Pons (tissue), 1 donor: ENCODE measurements at regions not wholly inside any gene's neighbourhood (a gene's known extent, or its start where the extent isn't known, plus 50 kb on each side); places are given as distances from the start of the nearest gene placed in this dataset.

Experiments used
- DNase-seq: peaks from one replicate; pipeline ENCODE4 v3.0.0-alpha.2; 2016; ENCODE audit warnings: low spot score

- DNase-seq: no peak
These were observed 85.3 kb downstream of the MATN1 start for GRCh38 chr1:30638086-30638485.

DNA sequence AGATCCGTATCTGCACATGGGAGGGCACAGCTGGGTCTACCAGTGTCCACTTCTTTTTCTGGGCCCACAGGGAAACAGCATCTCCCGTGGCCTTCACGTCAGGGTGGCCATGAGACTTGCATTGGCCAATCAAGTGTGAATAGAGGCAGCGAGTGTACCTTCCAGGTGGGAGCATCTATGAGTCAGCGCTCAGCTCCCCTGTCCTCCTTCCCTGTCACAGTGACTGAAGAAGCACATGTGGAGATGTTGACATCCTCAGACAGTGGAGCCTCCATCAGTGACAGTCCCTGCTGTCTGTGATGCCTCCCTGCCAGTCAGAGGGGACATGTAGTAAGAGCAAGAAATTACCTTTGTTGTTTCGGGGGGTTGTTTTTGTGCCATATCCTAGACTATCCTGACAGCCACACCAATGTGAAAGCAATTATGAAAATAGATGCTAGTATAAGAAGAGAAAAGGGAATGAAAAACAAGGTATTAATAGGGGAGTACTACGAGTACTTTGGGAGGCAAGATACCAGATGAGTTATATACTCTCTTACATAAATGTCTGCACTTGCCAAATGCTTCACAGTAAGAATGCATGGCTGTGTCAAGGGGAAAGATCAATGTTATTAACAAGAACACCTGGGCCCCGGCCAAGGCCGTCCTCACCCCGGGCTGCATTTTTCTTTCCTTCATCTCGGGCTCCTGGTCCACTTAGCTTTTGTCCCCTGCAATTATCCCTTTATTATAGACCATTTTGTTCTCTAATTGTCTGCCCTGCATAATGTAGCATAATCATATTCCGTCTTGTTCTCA lies 86.0 kb downstream of the MATN1 start:
- DNase-seq: no peak

GRCh38 chr1:30636621-30637020 lies 86.8 kb downstream of the MATN1 start:
- no peak for DNase-seq

DNA sequence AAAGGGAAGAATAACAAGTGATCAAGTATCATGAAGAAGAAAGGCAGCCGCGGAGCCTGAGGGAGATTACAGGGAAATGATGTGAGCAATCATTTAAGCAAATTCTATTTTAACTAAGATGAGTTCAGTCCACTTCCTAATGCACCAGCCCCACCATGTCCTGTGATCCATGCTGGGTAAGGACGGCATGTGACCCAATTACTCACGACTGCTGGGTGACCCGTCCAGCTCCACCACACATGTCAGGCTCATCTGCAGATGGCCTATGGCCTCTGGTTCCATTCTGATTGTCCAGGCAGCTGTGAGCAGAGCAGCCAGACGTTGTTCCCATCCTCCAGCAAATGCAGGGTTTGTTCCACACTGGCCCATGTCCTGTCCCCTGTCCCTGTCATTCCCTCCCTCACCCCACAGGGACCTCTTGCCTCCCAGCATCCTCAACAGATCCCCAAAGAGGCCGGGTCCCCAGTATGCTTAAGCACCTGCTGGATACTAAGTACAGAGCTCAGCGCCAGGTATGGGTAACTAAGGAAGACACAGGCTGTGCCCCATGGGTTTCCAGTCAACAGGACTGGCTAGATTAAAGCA lies 87.9 kb downstream of the MATN1 start:
- no peak for DNase-seq

- no peak for DNase-seq
These were observed 88.9 kb downstream of the MATN1 start for GRCh38 chr1:30634507-30634906.

DNA sequence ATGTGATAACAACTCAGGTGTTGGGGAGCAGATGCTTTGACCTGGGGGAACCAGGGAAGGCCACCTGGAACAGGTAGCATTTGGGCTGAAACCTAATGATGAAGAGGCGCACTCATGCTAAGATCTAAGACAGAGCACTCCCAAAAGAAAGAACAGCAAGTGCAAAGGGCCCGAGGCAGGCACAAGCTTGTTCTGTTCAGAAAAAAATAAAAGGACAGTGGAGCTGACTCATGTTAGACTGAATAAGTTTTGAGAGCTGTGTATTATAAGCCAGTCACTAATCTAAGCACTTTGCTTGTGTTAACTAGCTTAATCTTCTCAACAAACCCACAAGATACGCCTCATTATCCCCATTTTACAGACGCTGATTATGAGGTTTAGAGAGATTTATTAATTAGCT lies 90.1 kb downstream of the MATN1 start:
- no peak for DNase-seq

GRCh38 chr1:30632481-30632880 lies 90.9 kb downstream of the MATN1 start:
- no peak for DNase-seq

GRCh38 chr1:30631700-30632099 lies 91.7 kb downstream of the MATN1 start:
- no peak for DNase-seq

- DNase-seq: no peak
These were observed 93.9 kb downstream of the MATN1 start for GRCh38 chr1:30629501-30629900.

DNA sequence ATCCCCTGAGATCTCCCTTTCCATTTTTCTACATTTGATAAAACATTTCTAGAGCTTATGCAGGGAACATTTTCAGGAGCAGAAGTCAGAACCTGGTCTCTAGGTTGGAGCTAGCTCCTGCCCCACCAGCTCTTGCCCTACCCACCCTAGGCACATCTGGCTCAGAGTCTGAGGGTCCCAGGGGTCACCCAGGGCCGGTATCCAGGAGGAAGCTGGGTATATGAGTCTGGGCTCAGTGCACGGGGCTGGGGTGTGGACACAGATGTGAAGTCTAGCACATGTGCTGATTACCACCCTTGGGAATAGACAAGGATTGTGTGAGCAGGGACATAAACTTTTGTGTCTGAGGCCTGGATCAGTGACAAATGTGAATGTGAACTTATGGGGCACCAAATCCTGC lies 95.4 kb downstream of the MATN1 start:
- DNase-seq: no peak

DNA sequence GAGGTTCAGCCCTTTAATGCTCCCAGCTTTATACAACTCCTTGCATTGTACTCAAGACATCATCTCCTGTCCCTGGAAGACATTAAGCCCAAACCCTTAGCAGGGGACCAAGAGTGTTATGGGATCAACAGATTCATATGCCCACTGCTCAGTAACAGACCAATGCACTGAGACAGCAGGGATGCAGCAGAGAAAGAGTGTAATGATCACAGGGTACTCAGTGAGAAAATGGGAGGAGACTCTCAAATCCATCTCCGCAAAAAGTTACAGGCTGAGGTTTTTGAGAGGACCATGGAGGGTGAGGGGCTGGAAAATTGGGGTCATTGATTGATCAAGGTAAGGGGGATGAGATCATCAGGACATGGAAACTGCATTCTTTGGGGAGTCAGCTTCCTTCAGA lies 96.2 kb downstream of the MATN1 start:
- no peak for DNase-seq

DNA sequence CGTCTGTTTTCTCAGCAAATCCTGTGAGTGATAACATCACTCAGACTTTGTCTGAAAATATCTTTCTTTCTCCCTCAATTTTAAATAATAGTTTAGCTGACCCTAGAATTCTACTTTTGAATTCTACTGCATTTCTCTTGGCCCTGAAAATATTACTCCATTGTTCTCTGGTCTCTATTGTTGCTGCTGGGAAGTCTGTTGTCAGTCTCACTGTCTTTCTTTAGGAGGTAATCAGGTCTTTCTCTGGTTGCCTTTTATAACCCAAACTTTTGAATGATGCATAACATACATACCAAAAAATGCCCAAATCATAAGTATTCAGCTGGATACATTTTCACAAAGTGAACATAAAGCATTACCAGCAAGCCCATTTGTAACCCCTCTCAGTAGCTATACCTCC lies 100.0 kb downstream of the MATN1 start:
- DNase-seq: no peak

DNA sequence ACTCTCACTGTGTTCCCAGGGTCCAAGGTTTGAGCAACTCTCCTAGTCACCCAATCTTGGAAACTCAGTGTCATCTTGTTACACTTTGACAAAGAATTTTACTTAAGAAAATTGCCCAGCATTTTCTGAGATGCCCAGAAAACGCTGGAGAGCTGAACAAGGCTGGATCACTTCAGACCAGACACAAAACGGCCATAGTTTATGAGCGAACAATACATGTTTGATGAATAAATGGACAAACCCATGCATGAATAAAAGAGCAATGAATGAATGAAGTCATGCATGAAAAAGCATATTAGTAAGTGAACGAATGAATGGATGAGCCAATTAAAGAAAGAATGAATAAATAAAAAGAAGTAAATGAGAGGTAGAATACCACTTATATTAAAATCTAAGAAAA lies 103.8 kb downstream of the MATN1 start:
- DNase-seq: no peak

DNA sequence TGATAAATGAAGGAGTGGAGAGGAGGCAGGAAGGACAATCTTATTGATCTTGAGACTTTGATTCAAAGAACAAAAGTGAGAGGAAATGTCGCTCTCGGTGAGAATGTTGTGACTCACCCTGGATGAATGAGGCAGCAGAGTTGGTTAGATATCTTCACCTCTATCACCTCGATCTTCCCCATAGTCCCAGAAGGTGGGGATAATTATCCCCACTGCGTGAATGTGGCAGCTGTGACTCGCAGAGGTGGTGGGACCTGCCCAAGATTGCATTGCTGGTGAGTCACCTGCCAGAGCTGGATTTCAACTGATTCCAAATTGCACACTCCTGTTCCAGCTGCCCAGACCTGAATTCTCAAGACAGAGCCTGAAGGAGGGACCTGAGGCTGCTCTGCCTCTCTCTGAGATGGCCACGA lies 105.0 kb downstream of the MATN1 start:
- DNase-seq: no peak

GRCh38 chr1:30616759-30617158 lies 106.6 kb downstream of the MATN1 start:
- no peak for DNase-seq

DNA sequence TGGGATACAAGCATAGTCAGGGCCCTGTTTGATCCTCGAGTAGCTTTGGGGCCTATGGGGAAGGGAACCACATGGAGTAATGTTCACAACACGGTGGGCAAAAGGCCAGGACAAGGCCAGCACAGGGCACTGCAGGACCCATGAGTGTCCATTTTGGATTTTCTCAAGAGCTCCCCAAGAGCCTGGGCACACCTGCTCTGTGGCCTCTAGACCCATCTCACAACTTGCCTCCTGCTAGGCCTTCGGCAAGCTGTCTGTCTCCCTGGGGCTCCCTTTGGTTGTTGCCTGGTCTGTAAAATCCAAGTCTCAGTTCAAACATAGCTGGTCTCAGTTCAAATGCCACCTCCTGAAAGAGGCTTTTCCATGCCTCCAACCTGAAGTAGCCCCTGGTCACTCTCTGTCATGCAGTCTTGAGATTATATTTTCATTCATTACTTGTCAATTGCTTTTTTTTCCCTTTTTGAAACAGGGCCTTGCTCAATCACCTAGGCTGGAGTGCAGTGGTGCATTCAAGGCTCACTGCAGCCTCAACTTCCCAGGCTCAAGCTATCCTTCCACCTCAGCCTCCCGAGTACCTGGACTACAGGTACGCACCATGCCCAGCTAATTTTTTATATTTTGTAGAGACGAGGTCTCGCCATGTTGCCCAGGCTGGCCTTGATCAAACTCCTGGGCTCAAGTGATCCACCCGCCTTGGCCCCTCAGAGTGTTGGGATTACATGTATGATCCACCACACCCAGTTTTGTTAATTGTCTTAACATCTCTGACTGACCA lies 107.4 kb downstream of the MATN1 start:
- DNase-seq: no peak

DNA sequence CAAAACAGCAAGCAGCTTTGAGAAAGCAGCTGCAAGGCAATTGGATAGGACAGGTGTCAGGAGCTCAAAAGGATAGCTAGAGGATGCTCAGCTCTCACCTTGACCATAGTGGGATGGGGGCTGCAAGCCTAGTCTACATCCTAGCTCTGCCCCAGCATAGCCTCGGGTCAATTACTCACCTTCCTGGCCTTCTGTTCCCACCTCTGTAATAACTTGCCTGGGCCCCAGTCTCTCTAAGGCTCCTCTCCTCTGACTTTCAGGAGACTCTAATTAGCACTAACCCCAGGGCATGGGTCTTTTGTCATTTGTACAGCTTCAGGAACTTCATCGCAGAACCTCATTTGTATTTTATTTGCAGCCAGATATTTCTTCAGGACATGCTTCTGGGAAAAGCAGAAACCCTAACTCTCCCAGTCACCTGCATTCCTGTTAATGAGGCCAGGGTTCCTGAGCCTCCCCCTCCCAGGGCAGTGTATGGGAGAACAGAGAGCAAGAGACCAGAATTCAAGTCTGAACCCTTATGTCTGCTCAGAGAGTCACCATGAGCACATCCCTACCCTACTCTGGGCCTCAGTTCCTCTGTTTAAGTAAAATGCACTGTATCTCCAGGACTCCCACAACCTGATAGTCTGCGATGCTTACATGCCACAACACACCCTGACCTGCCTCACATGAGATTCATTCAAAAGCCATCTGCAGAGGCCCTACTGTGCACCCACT lies 108.1 kb downstream of the MATN1 start:
- DNase-seq: no peak

- DNase-seq: no peak
These were observed 110.2 kb downstream of the MATN1 start for GRCh38 chr1:30613188-30613587.

- peak; percentile 7 for DNase-seq
These were observed 110.8 kb downstream of the MATN1 start for GRCh38 chr1:30612536-30613065.

DNA sequence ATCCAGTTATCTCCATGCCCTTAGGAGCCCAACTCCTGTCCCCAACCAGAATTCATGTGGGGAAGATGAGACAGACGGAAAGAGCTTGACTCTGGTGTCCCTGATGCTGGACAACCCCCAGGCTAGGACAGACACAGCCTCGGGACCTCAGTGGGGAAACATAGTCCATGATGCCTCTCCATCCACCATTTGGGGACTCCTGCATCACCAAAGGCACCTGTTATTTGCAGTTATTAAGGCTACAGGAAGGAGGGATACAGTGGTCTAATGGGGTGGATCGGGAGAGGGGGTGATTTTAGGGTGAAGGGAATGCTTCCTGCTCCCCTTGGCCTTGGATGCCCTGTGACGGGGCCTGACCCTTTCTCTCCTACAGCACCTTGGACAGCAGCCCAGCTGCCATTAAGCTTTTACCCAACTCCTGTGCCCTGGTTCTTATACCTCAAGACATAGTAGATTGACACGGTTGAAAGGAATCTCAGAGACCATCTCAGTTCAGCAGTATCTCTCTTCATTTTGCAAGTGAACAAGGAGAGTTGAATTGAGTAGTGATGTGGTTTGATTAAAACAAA lies 111.6 kb downstream of the MATN1 start:
- no peak for DNase-seq

- DNase-seq: no peak
These were observed 112.5 kb downstream of the MATN1 start for GRCh38 chr1:30610917-30611316.

- no peak for DNase-seq
These were observed 113.4 kb downstream of the MATN1 start for GRCh38 chr1:30609999-30610345.
